Hematopoietic multipotent progenitor cell treated with erythropoietin and hydrocortisone succinate and interleukin-3 and kit ligand, for 6 days (in vitro differentiated cells): ENCODE measurements at regions not wholly inside any gene's neighbourhood (a gene's known extent, or its start where the extent isn't known, plus 50 kb on each side); places are given as distances from the start of the nearest gene placed in this dataset.

Source experiments
- DNase-seq: peaks from one replicate; pipeline ENCODE4 v3.0.0-alpha.2; 2015

- no peak for DNase-seq
Observed at GRCh38 chr16:51034481-51035109, 116.5 kb downstream of the SALL1 start.

- DNase-seq: no peak
Observed at GRCh38 chr16:51031598-51031997, 119.5 kb downstream of the SALL1 start.

- no peak for DNase-seq
Observed at GRCh38 chr16:51030516-51030915, 120.6 kb downstream of the SALL1 start.

GRCh38 chr16:51025588-51026290 lies 125.3 kb downstream of the SALL1 start:
- no peak for DNase-seq

GRCh38 chr16:51024703-51025102 lies 126.4 kb downstream of the SALL1 start:
- DNase-seq: no peak

- no peak for DNase-seq
Observed at GRCh38 chr16:51022955-51023354, 128.1 kb downstream of the SALL1 start.

- DNase-seq: no peak
Observed at GRCh38 chr16:51019617-51020016, 131.5 kb downstream of the SALL1 start.

GRCh38 chr16:51017969-51018368 lies 133.1 kb downstream of the SALL1 start:
- DNase-seq: no peak

- DNase-seq: no peak
Observed at GRCh38 chr16:51012396-51012795, 138.7 kb downstream of the SALL1 start.

GRCh38 chr16:51010817-51011216 lies 140.3 kb downstream of the SALL1 start:
- DNase-seq: no peak

GRCh38 chr16:51009813-51010212 lies 141.3 kb downstream of the SALL1 start:
- DNase-seq: no peak

- no peak for DNase-seq
Observed at GRCh38 chr16:51009359-51009758, 141.7 kb downstream of the SALL1 start.

- DNase-seq: no peak
Observed at GRCh38 chr16:51008607-51009006, 142.5 kb downstream of the SALL1 start.

- DNase-seq: no peak
Observed at GRCh38 chr16:51008037-51008436, 143.0 kb downstream of the SALL1 start.

- DNase-seq: peak; percentile 4
Observed at GRCh38 chr16:51003850-51004566, 147.1 kb downstream of the SALL1 start.

GRCh38 chr16:51002881-51003490 lies 148.1 kb downstream of the SALL1 start:
- DNase-seq: peak; percentile 35

GRCh38 chr16:50999181-50999580 lies 151.9 kb downstream of the SALL1 start:
- no peak for DNase-seq

- no peak for DNase-seq
Observed at GRCh38 chr16:50998411-50998810, 152.7 kb downstream of the SALL1 start.

GRCh38 chr16:50997679-50998078 lies 153.4 kb downstream of the SALL1 start:
- no peak for DNase-seq

- no peak for DNase-seq
Observed at GRCh38 chr16:50996830-50997186, 154.3 kb downstream of the SALL1 start.

GRCh38 chr16:50996166-50996829 lies 154.8 kb downstream of the SALL1 start:
- no peak for DNase-seq

GRCh38 chr16:50994995-50995394 lies 156.1 kb downstream of the SALL1 start:
- no peak for DNase-seq

- DNase-seq: no peak
Observed at GRCh38 chr16:50992350-50993032, 158.6 kb downstream of the SALL1 start.
